ENCODE measurements at regions not wholly inside any gene's neighbourhood (a gene's known extent, or its start where the extent isn't known, plus 50 kb on each side); places are given as distances from the start of the nearest gene placed in this dataset.

GRCh38 chr16:74107795-74108610 is 188.6 kb upstream of the PSMD7 start:
- H3K36me3 ChIP-seq (replicated peaks; ENCODE audit: insufficient read depth, low read depth): no peaks in the 10 kb centered on the region
- peak overlapping the region; percentile 58 for H3K4me2 ChIP-seq
- H2AFZ ChIP-seq: no peak overlapping the region
- no peak overlapping the region for H3K27ac ChIP-seq
- TF ChIP-seq EZH2 (IDR thresholded peaks at IDR 0.05; ENCODE audit: borderline replicate concordance) (no peak), CTCF (IDR thresholded peaks at IDR 0.05; ENCODE audit: poor library complexity) (peak; percentile 48)
- no peak overlapping the region for H3K4me3 ChIP-seq
- H3K4me1 ChIP-seq (ENCODE audit: insufficient read depth): no peaks in the 10 kb centered on the region
- H3K79me2 ChIP-seq: no peaks in the 10 kb centered on the region
- peak; percentile 60 for DNase-seq (ENCODE audit: low spot score)
- H4K20me1 ChIP-seq (ENCODE audit: insufficient read depth, poor library complexity, severe bottlenecking): no peaks in the 10 kb centered on the region
- no peaks in the 10 kb centered on the region for H3K9me3 ChIP-seq (ENCODE audit: low read depth)
- no peaks in the 10 kb centered on the region for H3K27me3 ChIP-seq
- 63% methylated on average over 18 of the region's 18 CpGs for WGBS (ENCODE audit: low lambda C conversion rate, missing lambda C conversion rate)
- H3K9me2 ChIP-seq (replicated peaks; ENCODE audit: insufficient read depth): no peaks in the 10 kb centered on the region

DNA sequence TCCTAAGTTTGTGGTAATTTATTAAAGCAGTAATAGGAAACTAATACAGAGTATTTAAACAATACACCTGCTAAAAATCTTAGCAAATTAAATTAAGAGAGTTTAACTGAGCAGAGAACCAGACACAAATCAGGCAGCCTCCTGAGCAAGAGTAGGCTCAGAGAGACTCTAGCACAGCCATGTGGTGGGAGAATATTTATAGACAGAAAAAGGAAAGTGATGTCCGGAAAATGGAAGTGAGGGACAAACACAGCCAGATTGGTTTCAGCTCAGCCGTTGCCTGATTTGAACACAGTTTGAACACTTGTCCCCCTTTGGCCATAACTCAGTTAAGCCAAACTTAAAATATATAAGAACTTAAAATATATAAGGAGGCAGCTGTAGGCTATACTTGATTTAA is 192.6 kb upstream of the PSMD7 start:
- Histone ChIP-seq H3K9me3 (ENCODE audit: low read depth) (no peaks in the 10 kb centered on the region), H2AFZ (no peak overlapping the region), H4K20me1 (ENCODE audit: insufficient read depth, poor library complexity, severe bottlenecking) (no peaks in the 10 kb centered on the region), H3K4me2 (no peak overlapping the region), H3K27ac (no peak overlapping the region), H3K4me3 (no peak overlapping the region), H3K79me2 (no peaks in the 10 kb centered on the region), H3K9me2 (replicated peaks; ENCODE audit: insufficient read depth) (no peaks in the 10 kb centered on the region), H3K27me3 (no peaks in the 10 kb centered on the region), H3K36me3 (replicated peaks; ENCODE audit: insufficient read depth, low read depth) (no peaks in the 10 kb centered on the region), H3K4me1 (ENCODE audit: insufficient read depth) (peaks cover 6% of the 10 kb centered on the region)
- 53% methylated on average over 2 of the region's 2 CpGs for WGBS (ENCODE audit: low lambda C conversion rate, missing lambda C conversion rate)
- DNase-seq (ENCODE audit: low spot score): no peak
- TF ChIP-seq CTCF (IDR thresholded peaks at IDR 0.05; ENCODE audit: poor library complexity): no peak
- no peak for TF ChIP-seq EZH2 (IDR thresholded peaks at IDR 0.05; ENCODE audit: borderline replicate concordance)
- TF ChIP-seq EZH2phosphoT487 (IDR thresholded peaks at IDR 0.05; ENCODE audit: low read depth, severe bottlenecking, unreplicated experiment): no peak

DNA sequence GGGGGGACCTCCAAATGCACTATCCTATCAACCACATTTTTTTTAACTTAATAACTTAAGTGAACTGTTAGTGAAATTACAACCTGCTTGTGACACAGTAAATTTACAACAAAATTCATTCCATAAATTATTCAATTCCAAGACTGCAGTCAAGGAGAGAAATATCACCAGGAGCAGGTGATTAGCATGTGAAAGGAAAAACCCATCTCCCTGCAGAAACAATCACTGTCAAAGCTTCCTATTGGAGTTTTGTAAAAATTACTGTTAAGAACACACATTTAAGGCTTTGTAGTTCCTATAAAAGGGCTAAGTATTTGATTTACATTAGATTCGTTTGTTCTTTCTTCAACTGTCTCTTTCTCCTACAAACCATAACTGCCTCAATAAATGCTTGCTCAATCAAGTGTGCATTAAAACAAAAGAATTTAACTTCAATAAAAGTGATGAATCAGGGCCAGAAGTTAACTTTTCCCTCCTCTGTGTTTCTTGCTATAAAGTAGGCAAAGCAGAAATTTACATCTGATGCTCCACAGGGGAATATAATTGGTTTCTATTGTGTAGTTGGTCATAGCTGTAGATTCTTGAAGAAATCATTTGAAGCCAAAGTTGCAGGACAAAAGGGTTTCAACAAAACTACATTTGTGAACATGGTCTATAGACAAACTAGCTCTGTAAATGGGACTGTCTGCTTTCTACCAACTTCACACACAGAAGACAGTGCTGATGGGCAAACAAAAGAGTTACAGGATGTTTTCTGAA is 195.1 kb upstream of the PSMD7 start:
- 48% methylated on average over 1 of the region's 1 CpG for WGBS (ENCODE audit: low lambda C conversion rate, missing lambda C conversion rate)
- H3K27ac ChIP-seq: no peak overlapping the region
- H3K36me3 ChIP-seq (replicated peaks; ENCODE audit: insufficient read depth, low read depth): no peaks in the 10 kb centered on the region
- no peak overlapping the region for H3K4me3 ChIP-seq
- no peaks in the 10 kb centered on the region for H4K20me1 ChIP-seq (ENCODE audit: insufficient read depth, poor library complexity, severe bottlenecking)
- no peaks in the 10 kb centered on the region for H3K9me3 ChIP-seq (ENCODE audit: low read depth)
- no peaks in the 10 kb centered on the region for H3K9me2 ChIP-seq (replicated peaks; ENCODE audit: insufficient read depth)
- no peak overlapping the region for H2AFZ ChIP-seq
- H3K79me2 ChIP-seq: no peaks in the 10 kb centered on the region
- H3K27me3 ChIP-seq: no peaks in the 10 kb centered on the region
- no peak for DNase-seq (ENCODE audit: low spot score)
- peaks cover 6% of the 10 kb centered on the region for H3K4me1 ChIP-seq (ENCODE audit: insufficient read depth)
- TF ChIP-seq EZH2 (IDR thresholded peaks at IDR 0.05; ENCODE audit: borderline replicate concordance) (no peak), CTCF (IDR thresholded peaks at IDR 0.05; ENCODE audit: poor library complexity) (no peak), EZH2phosphoT487 (IDR thresholded peaks at IDR 0.05; ENCODE audit: low read depth, severe bottlenecking, unreplicated experiment) (no peak)
- no peak overlapping the region for H3K4me2 ChIP-seq
